ENCODE measurements at regions not wholly inside any gene's neighbourhood (a gene's known extent, or its start where the extent isn't known, plus 50 kb on each side); places are given as distances from the start of the nearest gene placed in this dataset.
"Not testable (repeated sequence)": the region's sequence is repeated elsewhere in the genome, so short reads cannot be mapped to it uniquely, and the experiment has no call there.

GRCh38 chr5:106072208-106072607 lies 1598.5 kb downstream of the EFNA5 start:
- no peak for TF ChIP-seq CTCF (IDR thresholded peaks at IDR 0.05; ENCODE audit: borderline replicate concordance)
- Histone ChIP-seq H3K27me3 (ENCODE audit: low read depth) (no peaks in the 10 kb centered on the region), H3K4me1 (no peaks in the 10 kb centered on the region), H3K4me3 (no peak overlapping the region), H3K9me3 (replicated peaks) (peaks cover 13% of the 10 kb centered on the region), H3K27ac (replicated peaks) (no peak overlapping the region), H3K36me3 (no peaks in the 10 kb centered on the region)
- DNase-seq = no peak
- intact Hi-C loops (cut with micrococcal nuclease) = no loop called here

GRCh38 chr5:106047341-106047740 lies 1623.4 kb downstream of the EFNA5 start:
- Histone ChIP-seq H3K4me1 (no peaks in the 10 kb centered on the region), H3K27ac (replicated peaks) (no peak overlapping the region), H3K36me3 (no peaks in the 10 kb centered on the region), H3K27me3 (ENCODE audit: low read depth) (no peaks in the 10 kb centered on the region), H3K9me3 (replicated peaks) (no peaks in the 10 kb centered on the region), H3K4me3 (no peak overlapping the region)
- DNase-seq = no peak
- TF ChIP-seq CTCF (IDR thresholded peaks at IDR 0.05; ENCODE audit: borderline replicate concordance) = no peak
- intact Hi-C loops (cut with micrococcal nuclease) = no loop called here

- H3K4me1 ChIP-seq; H3K27me3 ChIP-seq (ENCODE audit: low read depth); H3K9me3 ChIP-seq (replicated peaks); H3K36me3 ChIP-seq; DNase-seq; intact Hi-C loops (cut with micrococcal nuclease); H3K4me3 ChIP-seq; H3K27ac ChIP-seq (replicated peaks): not testable (repeated sequence)
These were observed 1638.7 kb downstream of the EFNA5 start for GRCh38 chr5:106032069-106032468.

GRCh38 chr5:106028314-106028713 lies 1642.4 kb downstream of the EFNA5 start:
- Histone ChIP-seq H3K9me3 (replicated peaks) (no peaks in the 10 kb centered on the region), H3K4me3 (no peak overlapping the region), H3K4me1 (no peaks in the 10 kb centered on the region), H3K36me3 (no peaks in the 10 kb centered on the region), H3K27me3 (ENCODE audit: low read depth) (no peaks in the 10 kb centered on the region), H3K27ac (replicated peaks) (no peak overlapping the region)
- intact Hi-C loops (cut with micrococcal nuclease) = no loop called here
- TF ChIP-seq CTCF (IDR thresholded peaks at IDR 0.05; ENCODE audit: borderline replicate concordance) = no peak
- no peak for DNase-seq

- Histone ChIP-seq H3K4me3 (no peak overlapping the region), H3K27ac (replicated peaks) (no peak overlapping the region), H3K36me3 (no peaks in the 10 kb centered on the region), H3K4me1 (no peaks in the 10 kb centered on the region), H3K27me3 (ENCODE audit: low read depth) (no peaks in the 10 kb centered on the region), H3K9me3 (replicated peaks) (no peaks in the 10 kb centered on the region)
- DNase-seq = no peak
- TF ChIP-seq CTCF (IDR thresholded peaks at IDR 0.05; ENCODE audit: borderline replicate concordance) = no peak
- intact Hi-C loops (cut with micrococcal nuclease) = no loop called here
These were observed 1649.8 kb downstream of the EFNA5 start for GRCh38 chr5:106020894-106021293.

GRCh38 chr5:106019261-106019660 lies 1651.5 kb downstream of the EFNA5 start:
- Histone ChIP-seq H3K4me3 (no peak overlapping the region), H3K27me3 (ENCODE audit: low read depth) (no peaks in the 10 kb centered on the region), H3K27ac (replicated peaks) (no peak overlapping the region), H3K4me1 (no peaks in the 10 kb centered on the region), H3K36me3 (no peaks in the 10 kb centered on the region), H3K9me3 (replicated peaks) (no peaks in the 10 kb centered on the region)
- no peak for TF ChIP-seq CTCF (IDR thresholded peaks at IDR 0.05; ENCODE audit: borderline replicate concordance)
- intact Hi-C loops (cut with micrococcal nuclease) = no loop called here
- no peak for DNase-seq

Measured in left ventricle myocardium inferior (tissue), 1 donor.